GM12891 (cell line): ENCODE measurements at regions not wholly inside any gene's neighbourhood (a gene's known extent, or its start where the extent isn't known, plus 50 kb on each side); places are given as distances from the start of the nearest gene placed in this dataset.

Source experiments
- PAX5 ChIP-seq: IDR thresholded peaks from 2 replicates; pipeline ENCODE4 v1.6.1; 2011; ENCODE audit warnings: low read length, moderate library complexity, mild to moderate bottlenecking; ENCODE audit not compliant: insufficient read depth, severe bottlenecking
- POLR2A ChIP-seq: IDR thresholded peaks from 2 replicates; pipeline ENCODE4 v1.6.1; 2011; ENCODE audit warnings: low read depth, low read length, control low read depth
- POLR2AphosphoS5 ChIP-seq: IDR thresholded peaks from 2 replicates; pipeline ENCODE4 v1.6.1; 2011; ENCODE audit warnings: low read depth, low read length, control low read depth
- POU2F2 ChIP-seq: IDR thresholded peaks from 2 replicates; pipeline ENCODE4 v1.6.1; 2011; ENCODE audit warnings: low read depth, mild to moderate bottlenecking, control low read depth, low read length, moderate library complexity
- SPI1 ChIP-seq: IDR thresholded peaks from 2 replicates; pipeline ENCODE4 v1.6.1; 2011; ENCODE audit warnings: low read depth, low read length, control low read depth
- TAF1 ChIP-seq: IDR thresholded peaks from 2 replicates; pipeline ENCODE4 v1.6.1; 2011; ENCODE audit warnings: low read depth, low read length, control low read depth

- TF ChIP-seq POLR2A: no peak
- no peak for TF ChIP-seq TAF1
- no peak for TF ChIP-seq SPI1
- no peak for TF ChIP-seq POLR2AphosphoS5
- TF ChIP-seq PAX5: no peak
- TF ChIP-seq POU2F2: no peak
Observed at GRCh38 chr6:166736634-166737033, 109.6 kb upstream of the RPS6KA2 start.
